Hepatic stellate cell (primary cell): ENCODE measurements at regions not wholly inside any gene's neighbourhood (a gene's known extent, or its start where the extent isn't known, plus 50 kb on each side); places are given as distances from the start of the nearest gene placed in this dataset.

Source experiments
- DNase-seq: peaks from one replicate; pipeline ENCODE4 v3.0.0; 2011; ENCODE audit warnings: low spot score

DNA sequence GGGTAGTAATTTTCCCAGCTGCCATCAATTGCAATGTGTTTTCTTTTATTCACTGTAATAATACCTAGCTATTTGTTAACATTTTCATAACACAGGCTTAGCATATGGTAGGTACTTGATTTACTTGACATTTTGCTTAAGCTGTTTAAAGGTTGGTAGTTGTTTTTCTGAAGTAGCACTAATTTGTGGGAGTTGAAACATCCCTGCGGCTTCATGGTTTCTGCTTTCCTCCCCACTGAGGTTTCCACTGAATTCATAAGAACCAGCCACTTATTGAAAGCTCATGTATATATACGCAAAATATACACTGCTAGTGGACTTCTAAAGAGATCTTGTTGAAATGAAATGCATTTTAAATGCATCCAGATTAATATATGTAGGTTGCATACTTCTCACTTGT, 559.9 kb downstream of the TLE4 start:
- no peak for DNase-seq

DNA sequence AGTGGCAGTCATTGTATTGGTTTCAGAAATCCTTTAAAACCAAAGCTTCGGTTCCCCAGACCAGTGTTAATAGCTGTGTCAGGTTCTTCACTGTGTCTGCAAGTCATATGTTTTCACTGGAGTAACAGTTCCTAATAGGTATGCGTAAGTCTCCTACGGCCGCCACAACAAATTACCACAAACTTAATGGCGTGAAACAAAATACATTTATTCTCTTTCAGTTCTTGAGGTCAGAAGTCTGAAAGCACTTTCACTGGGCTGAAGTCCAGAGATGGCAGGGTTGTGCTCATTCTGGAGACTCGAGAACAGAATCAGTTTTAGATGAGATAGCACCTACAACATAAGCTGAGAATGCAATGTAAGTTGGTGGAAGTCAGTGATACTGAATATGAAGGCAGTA, 556.2 kb downstream of the TLE4 start:
- DNase-seq, result no peak

DNA sequence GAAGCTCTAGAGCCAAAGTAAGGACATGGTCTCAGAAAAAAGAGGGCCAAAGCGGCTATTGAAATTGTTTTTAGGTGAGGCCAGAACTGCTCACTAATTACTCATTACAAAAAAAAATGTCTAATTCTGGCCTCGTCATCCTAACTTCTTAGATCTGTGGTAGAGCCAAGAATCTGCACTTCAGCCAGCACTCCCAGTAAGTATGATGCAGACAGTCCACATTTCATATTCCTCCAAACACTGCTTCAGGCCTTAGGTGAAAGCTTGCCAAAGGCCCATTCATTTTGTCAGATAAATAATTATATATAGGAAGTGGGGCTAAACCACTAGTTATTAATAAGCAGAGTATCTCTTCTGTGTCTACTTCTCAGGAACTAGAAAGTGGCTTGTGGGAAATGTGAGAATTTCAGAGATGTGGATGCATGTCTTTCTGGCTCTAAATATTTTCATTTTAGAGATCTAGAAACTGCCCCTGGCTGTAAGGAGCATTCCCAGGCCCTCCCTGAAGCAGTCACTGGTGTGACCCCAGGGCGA, 554.0 kb downstream of the TLE4 start:
- no peak for DNase-seq

DNA sequence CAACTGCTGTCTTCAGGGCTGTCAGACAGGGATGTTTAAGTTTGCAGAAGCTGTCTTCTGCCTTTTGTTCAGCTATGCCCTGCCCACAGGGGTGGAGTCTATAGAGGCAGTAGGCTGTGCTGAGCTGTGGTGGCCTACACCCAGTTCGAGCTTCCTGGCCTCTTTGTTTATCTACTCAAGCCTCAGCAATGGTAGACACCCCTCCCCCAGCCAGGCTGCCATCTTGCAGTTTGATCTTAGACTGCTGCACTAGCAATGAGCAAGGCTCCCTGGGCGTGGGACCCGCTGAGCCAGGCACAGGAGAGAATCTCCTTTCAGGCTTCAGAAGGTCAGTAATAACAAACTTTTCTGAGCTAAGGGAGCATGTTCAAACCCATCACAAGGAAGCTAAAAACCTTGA, 545.3 kb downstream of the TLE4 start:
- no peak for DNase-seq

DNA sequence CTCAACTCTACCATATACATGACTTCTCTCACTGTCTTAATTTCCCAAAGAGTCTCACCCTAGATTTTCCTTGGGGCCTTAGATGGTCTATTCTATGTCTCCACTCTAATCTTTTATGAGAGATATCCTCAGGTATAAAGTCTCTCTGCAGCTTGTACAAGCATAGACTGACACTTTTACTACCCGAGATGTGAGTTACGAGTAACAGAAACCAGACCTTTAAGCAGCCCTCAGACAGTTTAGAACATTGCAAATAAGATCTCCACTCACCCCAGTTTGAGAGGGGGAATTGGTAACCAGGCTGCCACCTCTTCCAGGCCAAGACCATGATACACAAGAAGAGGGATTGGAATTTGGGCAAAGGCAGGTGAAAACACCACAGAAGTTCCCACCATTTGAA, 542.5 kb downstream of the TLE4 start:
- no peak for DNase-seq

DNA sequence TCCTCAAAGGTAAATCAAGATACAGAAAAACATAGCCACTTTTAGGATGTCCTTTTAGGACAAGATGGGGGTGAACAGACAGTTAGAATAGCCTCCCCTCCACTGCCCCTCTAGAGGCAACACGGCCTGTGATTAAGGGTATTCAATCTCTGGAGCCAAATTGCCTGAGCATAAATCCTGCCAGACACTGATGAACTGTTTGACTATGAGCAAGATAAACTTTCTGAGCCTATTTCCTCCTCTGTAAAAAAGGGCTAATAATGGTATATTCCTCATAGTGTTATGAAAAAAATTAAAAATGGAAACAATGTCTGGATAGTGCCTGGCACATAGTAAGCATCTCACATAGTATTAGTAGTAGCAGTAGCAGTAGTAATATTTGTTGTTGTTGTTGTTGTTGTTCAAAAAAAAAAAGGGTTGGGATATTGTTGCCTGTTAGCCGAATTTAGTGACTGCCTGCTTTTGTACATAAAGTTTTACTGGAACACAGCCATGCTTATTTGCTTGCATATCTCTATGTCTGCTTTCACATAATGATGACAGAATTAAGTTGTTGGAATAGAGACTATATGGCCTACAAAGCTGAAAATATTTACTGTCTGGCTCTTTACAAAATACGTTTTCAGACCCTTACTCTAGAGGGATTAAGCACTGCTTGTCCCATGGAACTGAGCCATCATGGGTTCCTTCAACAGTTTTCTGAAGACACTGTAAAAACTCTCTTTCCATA, 536.3 kb downstream of the TLE4 start:
- DNase-seq, result no peak

DNA sequence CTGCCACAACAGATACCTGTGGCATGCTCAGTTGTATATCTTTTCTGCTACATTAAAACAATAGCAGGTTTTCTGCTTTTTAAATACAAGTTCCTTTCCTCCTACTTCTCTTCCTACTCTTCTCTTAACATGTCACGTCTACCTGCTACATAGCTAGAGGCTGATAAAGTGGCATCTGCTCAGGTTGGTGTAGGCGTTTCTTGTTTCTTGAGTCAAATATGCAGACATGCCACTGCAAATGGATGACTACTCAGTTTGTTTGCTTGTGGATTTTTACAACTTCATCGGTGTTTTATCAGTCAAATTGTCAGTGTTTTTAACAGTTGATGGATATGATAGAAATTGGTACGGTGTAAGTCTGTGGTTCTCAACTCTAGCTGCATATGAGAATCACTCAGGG, 525.7 kb downstream of the TLE4 start:
- no peak for DNase-seq

DNA sequence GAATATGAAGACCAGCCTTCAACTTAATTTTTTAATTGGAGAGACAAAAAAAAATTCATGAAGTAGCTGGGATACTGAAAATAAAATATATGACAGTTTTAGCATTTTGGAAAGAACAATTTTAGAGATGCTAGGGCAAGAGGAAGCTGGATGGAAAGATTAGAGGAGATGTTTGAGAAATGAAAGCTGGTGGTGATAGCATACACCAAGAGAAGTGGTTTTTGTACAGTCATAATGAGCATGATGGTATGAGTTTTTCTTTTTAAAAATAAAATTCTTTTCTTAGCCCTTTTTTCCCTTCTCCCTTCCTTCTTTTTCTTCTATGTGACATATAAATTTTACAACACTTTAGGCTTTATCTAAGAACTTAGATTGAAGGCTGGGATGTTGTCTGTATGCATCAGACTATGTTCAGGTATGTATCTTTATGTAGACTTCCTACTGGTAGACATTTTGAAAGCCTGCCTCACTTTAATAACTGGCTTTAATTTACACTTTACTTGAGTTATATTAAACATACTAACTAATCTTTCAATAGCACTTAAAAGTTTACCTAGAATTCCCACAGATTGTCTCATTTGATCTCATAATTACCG, 522.5 kb downstream of the TLE4 start:
- no peak for DNase-seq

DNA sequence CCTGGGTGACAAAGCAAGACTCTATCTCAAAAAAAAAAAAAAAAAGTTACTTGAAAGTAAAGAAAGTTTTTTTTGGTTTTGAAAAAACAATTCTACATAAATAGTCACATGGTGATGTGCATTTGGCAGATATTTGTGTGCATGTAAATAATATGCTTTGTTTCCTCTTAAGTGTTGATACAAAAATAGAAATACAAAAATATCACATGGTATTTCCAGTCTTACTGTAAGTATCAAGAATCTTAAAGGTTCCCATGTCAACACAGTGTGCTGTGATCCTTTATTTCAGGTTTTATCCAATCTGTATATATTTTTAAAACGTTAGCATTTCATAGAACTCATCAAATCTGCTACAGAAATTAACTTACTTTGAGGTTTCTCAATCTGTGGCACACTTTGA, 521.9 kb downstream of the TLE4 start:
- no peak for DNase-seq

DNA sequence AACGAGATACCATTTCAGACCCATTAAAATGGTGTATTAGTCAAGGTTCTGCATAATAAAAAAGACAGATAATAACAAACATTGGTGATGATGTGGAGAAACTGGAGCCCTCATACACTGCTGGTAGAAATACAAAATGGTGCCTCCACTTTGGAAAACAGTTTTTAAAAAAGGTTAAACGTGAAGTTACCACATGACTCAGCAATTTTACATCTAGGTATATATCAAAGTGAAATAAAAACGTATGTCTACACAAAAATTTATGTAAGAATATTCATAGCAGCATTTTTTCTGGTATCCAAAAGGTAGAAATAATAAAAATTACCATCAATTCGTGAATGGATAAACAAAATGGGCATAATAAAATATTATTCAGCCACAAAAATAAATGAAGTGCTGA, 519.8 kb downstream of the TLE4 start:
- no peak for DNase-seq

DNA sequence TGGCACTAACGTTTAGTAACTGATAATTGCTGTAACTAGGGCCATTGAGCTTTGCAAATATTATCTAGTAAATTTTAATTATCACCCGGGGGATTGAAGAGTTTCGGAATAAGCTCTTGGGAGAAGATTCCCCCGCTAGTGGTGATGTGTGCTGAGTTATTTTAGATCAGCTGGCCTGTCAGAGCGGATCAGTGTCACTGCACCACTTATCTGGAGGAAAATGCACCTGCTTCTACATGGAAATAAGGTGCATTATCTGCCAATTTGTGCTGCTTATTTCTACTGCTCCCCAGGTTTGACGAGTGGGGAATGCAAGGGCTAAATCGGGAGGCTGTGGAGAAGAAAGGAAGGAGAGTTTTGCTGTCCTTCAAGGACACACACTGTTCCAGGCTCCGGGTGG, 518.6 kb downstream of the TLE4 start:
- no peak for DNase-seq

DNA sequence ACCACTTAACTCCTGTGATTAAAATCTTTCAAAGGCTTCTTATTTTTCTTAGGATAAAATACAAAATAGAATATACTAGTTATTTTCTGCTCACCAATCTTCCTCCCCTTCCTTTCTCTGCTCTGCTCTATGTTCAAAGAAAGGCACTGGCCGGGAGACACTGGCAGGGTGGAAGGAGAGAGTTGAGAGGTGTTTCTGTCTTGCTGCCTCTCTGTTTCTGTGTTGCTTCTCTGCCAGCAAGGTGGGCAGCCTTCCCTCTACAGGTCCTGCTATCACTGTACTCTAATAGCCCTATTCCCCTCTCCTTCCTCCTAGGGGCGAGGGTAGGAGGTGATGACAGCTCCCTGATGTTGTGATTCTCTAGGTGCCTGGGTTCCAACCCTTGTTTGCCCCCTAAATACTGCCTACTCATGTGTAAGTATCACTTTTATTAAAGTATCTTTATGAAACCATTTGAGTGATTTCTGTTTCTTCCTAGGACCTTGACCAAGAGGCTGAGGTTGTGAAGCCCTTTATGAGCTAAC, 515.1 kb downstream of the TLE4 start:
- no peak for DNase-seq

DNA sequence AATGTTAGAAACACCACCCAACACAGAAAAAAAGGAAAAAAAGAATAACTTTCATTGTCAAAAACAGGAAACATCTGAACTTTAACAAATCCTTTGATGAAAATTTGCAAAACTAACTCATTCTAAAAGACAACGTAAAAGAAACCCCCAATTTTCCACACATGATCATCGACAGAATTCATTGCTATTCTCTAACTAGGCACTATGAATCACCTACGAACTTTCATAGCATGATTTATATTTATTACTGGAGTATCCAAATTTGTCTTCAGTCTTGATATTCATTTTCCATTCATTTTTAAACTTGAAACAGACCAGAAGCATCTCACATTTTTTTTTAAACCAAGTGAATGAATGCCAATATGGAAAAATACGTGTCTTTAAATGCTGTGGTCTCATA, 514.6 kb downstream of the TLE4 start:
- DNase-seq, result no peak

DNA sequence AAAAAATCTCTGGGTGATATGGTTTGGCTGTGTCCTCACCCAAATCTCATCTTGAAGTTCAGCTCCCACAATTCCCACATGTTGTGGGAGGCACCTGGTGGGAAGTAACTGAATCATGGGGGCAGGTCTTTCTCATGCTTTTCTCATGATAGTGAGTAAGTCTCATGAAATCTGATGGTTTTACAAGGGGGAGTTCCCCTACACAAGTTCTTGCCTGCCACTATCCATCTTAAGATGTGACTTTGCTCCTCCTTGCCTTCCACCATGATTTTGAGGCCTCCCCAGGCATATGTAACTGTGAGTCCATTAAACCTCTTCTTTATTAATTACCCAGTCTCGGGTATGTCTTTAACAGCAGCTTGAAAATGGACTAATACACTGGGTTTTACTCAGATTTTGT, 513.9 kb downstream of the TLE4 start:
- no peak for DNase-seq

DNA sequence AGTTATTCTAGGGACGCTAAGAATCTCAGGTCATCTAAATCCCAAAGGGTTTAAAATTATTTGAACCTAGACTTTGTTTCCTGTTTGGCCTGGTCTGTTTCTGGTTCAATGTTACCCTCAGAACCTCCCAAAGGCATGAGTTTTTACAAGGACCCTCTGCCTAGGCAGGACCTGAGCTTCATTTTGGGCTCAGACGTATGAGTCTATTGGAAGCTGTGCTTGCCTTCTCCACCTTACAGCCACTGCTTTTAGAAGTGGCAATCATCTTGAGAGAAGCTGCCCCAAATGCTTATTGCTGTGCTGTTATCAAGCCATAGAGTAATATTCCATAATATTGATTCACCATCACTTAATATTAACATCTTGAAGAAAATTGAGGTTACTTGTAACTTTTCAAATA, 510.4 kb downstream of the TLE4 start:
- no peak for DNase-seq

DNA sequence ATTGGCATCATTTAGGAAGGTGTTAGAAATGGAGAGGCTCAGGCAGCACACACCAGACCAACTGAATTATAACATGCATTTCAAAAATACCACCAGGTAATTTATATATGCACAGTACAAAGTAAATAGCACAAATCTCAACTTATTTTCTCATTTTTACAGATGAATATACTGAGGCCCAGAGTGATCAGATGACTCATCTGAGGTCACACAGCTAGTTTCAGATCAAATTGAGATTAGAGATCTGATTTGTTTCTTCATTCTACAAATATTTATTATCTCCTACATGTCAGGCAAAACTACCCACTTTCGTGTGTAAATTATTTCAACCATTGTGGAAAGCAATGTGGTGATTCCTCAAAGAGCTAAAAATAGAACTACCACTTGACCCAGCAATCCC, 507.1 kb downstream of the TLE4 start:
- DNase-seq, result no peak

DNA sequence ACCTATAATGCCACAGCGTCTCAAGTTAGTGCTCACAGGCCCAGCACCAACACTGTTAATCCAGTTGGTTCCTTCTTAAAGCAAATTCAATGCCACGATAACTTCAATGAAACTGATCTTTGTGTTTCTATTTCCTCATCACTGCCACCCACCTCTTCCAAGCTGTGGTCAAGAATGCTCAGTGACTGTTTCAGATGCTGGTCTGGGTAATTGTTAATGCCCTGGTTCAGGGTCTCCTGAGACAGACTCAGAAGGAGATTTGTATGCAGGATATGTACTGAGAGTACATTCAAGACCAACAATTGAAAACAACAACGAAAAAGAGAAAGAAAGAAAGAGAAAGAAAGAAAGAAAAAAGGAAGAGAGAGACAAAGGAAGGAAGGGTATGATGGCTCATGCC, 505.3 kb downstream of the TLE4 start:
- no peak for DNase-seq

DNA sequence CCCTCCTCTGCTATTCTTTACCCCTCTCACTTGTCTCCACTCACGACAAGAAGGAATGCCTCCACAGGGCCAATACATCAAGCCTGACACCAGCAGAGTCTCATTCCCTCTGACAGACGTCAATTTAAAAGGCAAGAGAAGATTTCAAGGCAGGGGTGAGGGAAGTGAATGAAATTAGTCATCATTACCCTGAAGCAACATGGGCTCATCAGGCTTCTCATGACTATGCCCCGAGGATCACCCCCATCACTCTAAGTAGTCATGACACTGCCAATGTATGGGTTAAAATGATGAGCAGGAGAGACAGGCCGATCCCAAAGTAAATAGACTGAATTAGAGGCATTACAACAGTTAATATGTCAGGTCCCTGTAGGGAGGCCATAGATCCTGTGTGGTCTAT, 504.4 kb downstream of the TLE4 start:
- DNase-seq, result no peak

DNA sequence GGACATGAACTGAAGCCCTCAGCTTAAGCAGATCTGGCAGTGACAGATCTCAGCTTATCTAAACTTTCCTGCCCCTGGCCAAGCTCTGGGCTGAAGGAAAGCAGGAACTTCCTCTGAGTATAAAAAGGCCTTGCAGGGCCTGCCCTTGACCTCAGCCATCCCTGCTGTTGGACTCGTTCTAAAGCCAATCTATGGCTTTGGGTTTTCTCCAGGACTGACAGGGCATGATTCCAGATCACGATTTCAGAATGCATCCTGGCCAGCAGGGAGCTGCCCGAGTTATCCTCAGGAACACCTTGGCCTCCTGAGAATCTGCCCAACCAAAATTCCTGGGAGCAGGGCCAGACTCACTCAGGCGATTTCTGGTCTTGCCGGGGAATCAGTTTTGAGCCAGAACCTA, 502.7 kb downstream of the TLE4 start:
- DNase-seq, result no peak

DNA sequence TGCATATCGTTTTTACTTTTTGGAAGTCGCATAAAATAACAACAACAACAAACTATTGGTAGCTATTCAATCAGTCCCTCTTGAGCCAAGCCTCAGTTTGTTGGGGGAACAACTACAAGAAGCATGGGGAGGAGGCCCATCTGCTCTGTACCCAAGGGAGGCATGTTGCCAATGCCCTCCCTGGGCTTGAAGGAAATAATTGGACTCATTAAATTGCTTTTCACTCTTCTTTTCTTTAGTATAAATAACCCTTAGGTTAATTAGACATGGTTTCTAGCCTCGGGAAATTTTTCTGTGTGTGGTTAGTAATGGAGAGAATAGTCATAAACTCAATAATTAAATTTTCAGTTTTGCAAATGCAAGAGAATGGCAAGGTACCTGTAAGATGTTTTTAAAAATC, 500.7 kb downstream of the TLE4 start:
- no peak for DNase-seq

DNA sequence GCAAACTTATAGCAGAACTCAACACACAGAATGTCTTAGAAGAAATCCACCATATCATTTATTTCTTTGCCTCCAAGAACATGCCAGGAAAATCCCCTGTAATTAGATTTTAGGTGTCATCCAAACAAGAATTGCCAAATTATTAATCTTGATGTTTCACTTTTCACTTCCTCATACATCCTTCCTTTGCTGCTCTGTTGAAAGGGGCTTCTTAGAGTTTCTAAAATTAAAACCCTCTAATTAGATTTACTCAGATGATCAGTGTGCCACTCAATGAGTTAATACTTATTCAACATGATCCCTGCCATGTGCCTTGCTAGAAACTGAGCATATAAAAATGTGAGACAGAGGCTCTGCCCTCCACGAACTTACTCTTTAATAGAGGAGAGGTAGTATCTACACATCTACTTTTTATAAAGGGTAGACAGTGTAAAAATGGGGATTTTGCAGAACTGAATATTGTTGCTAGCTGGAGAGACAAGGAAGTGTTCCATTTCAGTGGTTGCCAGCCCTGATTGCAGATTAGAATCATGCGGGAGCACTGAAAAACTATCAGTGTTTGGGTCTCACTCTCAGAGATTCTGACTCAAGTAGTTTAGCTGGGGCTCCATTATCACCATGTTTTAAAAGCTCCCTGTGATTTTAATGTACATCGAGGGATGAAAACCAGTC, 498.4 kb downstream of the TLE4 start:
- DNase-seq, result no peak

DNA sequence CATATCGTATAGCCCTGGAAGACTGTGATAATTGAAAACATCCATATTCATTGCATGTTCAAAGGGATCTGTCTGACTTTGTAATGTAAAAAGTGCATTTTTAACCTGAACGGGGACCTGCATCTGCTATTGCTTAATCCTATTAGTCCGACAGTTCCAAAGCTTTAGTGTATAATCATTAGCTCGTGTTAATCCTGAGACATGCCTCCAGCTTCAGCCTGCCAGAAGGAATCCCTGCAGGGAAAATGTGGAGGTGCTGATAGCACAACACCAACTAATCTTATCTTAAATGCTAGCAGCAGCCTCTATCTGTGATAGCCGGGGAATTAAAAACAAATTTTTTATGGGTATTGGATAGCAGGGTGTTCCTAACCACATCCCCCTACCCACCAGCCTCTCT, 495.2 kb downstream of the TLE4 start:
- DNase-seq, result no peak

DNA sequence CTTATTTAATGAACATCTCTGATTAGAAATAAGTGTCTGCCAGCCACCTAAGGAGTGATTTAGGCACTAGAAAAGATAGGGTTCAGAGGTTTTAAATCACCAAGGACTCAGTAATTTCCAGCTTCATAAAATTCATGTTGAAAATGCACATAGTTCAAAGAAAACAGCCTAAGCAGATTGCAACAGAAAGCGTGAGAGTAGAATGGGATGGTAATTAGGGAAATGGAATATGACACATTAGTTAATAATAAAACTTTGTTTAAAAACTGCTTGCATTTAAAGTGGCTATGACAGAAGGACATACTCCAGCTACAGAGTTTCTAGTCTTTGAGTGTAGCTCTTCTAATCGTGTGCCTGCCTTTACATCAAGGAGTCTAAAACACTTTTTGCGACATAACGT, 490.8 kb downstream of the TLE4 start:
- no peak for DNase-seq
